Tibial artery (tissue), 4 donors: ENCODE measurements at regions not wholly inside any gene's neighbourhood (a gene's known extent, or its start where the extent isn't known, plus 50 kb on each side); places are given as distances from the start of the nearest gene placed in this dataset.

Source experiments
- DNase-seq, 2 donors: peaks; one replicate each; pipeline ENCODE4 v3.0.0-alpha.2; 2019
- H3K27ac ChIP-seq, 2 donors: fragments of 200-600 bp; sonication (generic) in 1 of 2; 1 replicate in 1 of 2; 2 replicates in 1 of 2; pipeline ENCODE4 v1.5.1; 2018 to 2019; ENCODE audit warnings: mild to moderate bottlenecking in 1 of 2
- H3K27me3 ChIP-seq, 2 donors: fragments of 200-600 bp; sonication (generic) in 1 of 2; one replicate each; pipeline versions ENCODE4 v1.5.1 to v1.6.0; 2016 to 2019
- H3K36me3 ChIP-seq, 3 donors: fragments of 200-600 bp; sonication (generic) in 2 of 3; one replicate each; pipeline ENCODE4 v1.5.1; 2016 to 2019; ENCODE audit warnings: mild to moderate bottlenecking in 2 of 3
- H3K4me1 ChIP-seq, 4 donors: fragments of 200-600 bp; sonication (generic) in 2 of 4; 1 replicate in 3 of 4; 2 replicates in 1 of 4; pipeline ENCODE4 v1.5.1; 2016 to 2019
- H3K4me3 ChIP-seq, 2 donors: fragments of 200-600 bp; sonication (generic) in 1 of 2; 1 replicate in 1 of 2; 2 replicates in 1 of 2; pipeline ENCODE4 v1.5.1; 2018 to 2019; ENCODE audit warnings: mild to moderate bottlenecking in 2 of 2
- H3K9me3 ChIP-seq, 3 donors: fragments of 200-600 bp; sonication (generic) in 1 of 3; one replicate each; pipeline ENCODE4 v1.5.1; 2016 to 2019
- intact Hi-C: fragments of 100-400 bp; cut with DNase I; formaldehyde crosslinking; loops from one replicate; pipeline ENCODE4 v1.15.0; 2023; ENCODE audit warnings: low total_unique reads
- TF ChIP-seq, protein P1 (sequence below), 2 experiments: fragments of 200-600 bp in 1 of 2; fragments of 450-650 bp in 1 of 2; IDR thresholded peaks; one replicate each; pipeline ENCODE4 v1.5.1; 2017 to 2019; ENCODE audit warnings: antibody characterized with exemption in 2 of 2, mild to moderate bottlenecking in 1 of 2, moderate library complexity in 1 of 2

DNA sequence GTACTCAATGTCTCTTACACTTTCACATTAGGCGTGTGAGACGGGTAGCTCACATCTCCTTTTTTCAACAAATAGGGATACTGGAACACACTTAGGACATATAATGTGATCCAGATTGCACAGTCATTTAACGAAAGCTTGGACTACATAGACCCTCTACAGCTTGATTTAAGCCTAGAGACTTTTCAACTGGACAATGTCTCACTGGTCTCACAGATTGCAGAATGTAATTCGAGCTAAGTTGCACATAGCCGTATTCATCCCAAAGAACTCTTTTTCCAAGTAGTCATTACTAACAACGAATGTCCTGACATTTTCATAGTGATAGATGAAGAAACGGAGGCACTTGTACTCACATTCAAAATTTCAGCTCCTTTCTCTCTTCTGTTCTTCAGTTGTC is 612.1 kb downstream of the ZEB2 start:
- Histone ChIP-seq H3K27ac (no peak overlapping the region), H3K9me3 (no peaks in the 10 kb centered on the region), H3K36me3 (no peaks in the 10 kb centered on the region), H3K4me1 (no peaks in the 10 kb centered on the region), H3K4me3 (no peak overlapping the region), H3K27me3 (no peaks in the 10 kb centered on the region)
- TF ChIP-seq, protein P1, sequence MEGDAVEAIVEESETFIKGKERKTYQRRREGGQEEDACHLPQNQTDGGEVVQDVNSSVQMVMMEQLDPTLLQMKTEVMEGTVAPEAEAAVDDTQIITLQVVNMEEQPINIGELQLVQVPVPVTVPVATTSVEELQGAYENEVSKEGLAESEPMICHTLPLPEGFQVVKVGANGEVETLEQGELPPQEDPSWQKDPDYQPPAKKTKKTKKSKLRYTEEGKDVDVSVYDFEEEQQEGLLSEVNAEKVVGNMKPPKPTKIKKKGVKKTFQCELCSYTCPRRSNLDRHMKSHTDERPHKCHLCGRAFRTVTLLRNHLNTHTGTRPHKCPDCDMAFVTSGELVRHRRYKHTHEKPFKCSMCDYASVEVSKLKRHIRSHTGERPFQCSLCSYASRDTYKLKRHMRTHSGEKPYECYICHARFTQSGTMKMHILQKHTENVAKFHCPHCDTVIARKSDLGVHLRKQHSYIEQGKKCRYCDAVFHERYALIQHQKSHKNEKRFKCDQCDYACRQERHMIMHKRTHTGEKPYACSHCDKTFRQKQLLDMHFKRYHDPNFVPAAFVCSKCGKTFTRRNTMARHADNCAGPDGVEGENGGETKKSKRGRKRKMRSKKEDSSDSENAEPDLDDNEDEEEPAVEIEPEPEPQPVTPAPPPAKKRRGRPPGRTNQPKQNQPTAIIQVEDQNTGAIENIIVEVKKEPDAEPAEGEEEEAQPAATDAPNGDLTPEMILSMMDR (IDR thresholded peaks at IDR 0.05), result no peak
- intact Hi-C loops, result no loop called here
- no peak for DNase-seq

DNA sequence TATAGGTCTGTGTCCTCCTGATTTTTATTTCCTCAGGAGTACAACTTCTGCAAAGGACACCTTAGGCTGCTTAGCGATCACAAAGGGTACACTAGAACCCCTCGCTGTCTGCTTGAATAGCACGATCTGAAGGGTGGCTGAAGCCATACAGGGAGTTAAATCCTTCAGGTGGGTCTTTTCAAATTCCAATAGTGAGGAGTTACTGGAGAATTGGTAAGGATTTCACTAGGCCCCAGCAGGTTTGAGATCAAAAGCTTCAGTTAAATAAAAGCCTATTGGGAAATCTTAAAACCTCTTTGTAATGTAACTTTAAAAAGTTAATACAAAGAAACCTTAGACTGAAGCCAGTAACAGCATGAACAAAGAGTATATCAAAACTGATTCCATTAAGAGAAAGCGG is 613.1 kb downstream of the ZEB2 start:
- Histone ChIP-seq H3K9me3 (no peaks in the 10 kb centered on the region), H3K4me3 (no peak overlapping the region), H3K4me1 (peaks cover 0 to 2% (median 0%) of the 10 kb centered on the region in 4 donors), H3K27ac (no peak overlapping the region), H3K27me3 (no peaks in the 10 kb centered on the region), H3K36me3 (no peaks in the 10 kb centered on the region)
- no peak for DNase-seq
- TF ChIP-seq, protein P1 (IDR thresholded peaks at IDR 0.05), result no peak
- intact Hi-C loops, result no loop called here

DNA sequence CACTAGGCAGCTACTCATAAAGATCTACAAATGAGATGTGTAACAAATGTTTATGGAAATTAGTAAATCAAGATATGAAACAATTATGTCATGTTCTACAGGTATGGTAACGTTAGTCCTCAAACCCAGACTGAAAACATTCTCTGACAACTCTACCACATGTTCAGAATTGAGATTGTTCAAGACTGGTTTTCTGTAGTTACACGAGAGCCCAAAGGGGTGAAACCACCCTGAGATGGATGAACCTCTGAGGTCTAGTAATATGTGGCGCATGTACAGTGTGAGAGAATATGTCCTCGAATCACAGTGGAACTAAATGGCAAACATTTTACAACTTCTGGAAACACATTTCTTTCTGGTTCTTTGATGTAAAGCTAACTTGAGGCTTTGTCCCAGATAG is 614.3 kb downstream of the ZEB2 start:
- Histone ChIP-seq H3K9me3 (no peaks in the 10 kb centered on the region), H3K27me3 (no peaks in the 10 kb centered on the region), H3K4me1 (peaks cover 0 to 12% (median 0%) of the 10 kb centered on the region in 4 donors), H3K4me3 (no peak overlapping the region), H3K27ac (no peak overlapping the region), H3K36me3 (no peaks in the 10 kb centered on the region)
- intact Hi-C loops, result no loop called here
- TF ChIP-seq, protein P1 (IDR thresholded peaks at IDR 0.05), result no peak
- DNase-seq, result no peak

DNA sequence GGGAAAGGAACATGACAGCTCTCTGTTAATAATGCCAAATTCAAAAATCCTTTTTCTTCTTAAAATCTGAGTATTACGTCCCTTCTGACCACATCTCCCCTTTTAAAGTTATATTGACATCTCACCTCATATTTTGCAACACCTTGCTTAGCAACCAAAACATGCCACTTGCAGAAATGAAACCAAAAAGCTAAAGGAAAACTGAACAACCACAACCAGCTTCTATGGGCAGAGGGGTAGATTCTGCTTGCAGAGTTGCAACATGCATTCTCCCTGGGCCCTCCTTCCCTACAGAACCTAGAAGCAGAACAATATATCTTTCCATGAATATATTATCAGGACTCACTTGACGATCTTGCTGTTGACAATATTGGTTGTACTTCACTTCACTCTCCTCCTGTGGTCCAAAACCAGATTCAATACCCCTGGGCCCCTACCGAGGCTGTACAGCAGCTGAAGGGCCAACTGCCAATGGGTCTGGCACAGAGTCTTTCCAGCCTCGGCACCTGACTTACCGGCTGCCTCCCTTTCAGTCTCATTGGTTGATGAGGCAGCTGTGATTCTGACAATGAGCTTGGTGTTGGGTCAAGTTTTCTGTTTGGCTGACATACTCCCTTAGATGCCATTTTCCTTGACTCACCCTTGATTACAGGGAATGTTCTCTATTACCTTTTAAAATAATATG is 616.6 kb downstream of the ZEB2 start:
- TF ChIP-seq, protein P1 (IDR thresholded peaks at IDR 0.05), result no peak
- H3K9me3 ChIP-seq, result no peaks in the 10 kb centered on the region
- H3K27ac ChIP-seq, result no peak overlapping the region
- H3K36me3 ChIP-seq, result no peaks in the 10 kb centered on the region
- no peaks in the 10 kb centered on the region for H3K27me3 ChIP-seq
- no peak overlapping the region for H3K4me3 ChIP-seq
- H3K4me1 ChIP-seq, result peaks cover 0 to 12% (median 0%) of the 10 kb centered on the region in 4 donors
- intact Hi-C loops, result no loop called here
- DNase-seq, result no peak

DNA sequence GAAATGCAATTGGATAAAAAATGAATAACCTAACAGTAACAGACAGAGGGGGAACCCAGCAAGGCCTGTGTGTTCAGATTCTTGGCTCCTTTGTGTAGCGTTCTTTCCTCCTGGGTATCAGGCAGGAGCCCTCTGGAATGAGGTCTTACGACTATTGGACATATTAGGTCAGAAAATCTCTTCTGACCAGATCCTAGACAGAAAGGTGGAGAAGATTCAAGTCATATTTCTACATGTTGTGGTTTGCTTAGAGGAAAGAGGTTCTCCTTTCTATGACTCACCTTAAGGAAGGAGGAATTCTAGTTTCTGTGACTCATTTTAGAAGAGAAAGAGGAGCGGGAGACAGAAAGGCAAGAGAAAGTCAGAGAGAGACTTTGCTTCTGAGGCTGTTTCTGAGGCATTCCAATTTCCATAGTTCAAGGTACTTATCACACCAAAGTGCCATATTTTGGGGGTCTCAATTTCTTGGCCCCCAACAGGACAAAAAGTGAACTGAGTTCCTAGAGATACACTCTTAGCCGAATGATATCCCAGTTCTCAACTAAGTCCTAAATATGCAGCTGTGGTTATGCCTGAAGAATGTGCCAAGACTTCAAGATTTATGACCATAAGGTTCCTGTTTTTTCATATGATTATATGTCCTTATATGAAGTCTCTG is 618.6 kb downstream of the ZEB2 start:
- Histone ChIP-seq H3K27me3 (no peaks in the 10 kb centered on the region), H3K9me3 (no peaks in the 10 kb centered on the region), H3K36me3 (no peaks in the 10 kb centered on the region), H3K4me3 (no peak overlapping the region), H3K4me1 (peaks cover 0 to 12% (median 0%) of the 10 kb centered on the region in 4 donors), H3K27ac (peak overlapping the region in 1 of 2 donors; percentile 26)
- TF ChIP-seq, protein P1 (IDR thresholded peaks at IDR 0.05), result no peak
- intact Hi-C loops, result no loop called here
- DNase-seq, result no peak
